Sigmoid colon (tissue), 4 donors: ENCODE measurements at regions not wholly inside any gene's neighbourhood (a gene's known extent, or its start where the extent isn't known, plus 50 kb on each side); places are given as distances from the start of the nearest gene placed in this dataset.

Experiments used
- CTCF ChIP-seq, 4 experiments: fragments of 450-650 bp in 3 of 4; fragments of 200-600 bp in 1 of 4; IDR thresholded peaks; one replicate each; pipeline ENCODE4 v1.5.1; 2016 to 2019; ENCODE audit warnings: antibody characterized with exemption in 4 of 4, mild to moderate bottlenecking in 3 of 4, moderate library complexity in 2 of 4
- EP300 ChIP-seq, 4 donors: sonication (generic); formaldehyde crosslinking; IDR thresholded peaks; one replicate each; pipeline ENCODE4 v1.6.1; 2017; ENCODE audit warnings: antibody characterized with exemption in 4 of 4
- POLR2AphosphoS5 ChIP-seq, 4 donors: sonication (generic); formaldehyde crosslinking; IDR thresholded peaks; one replicate each; pipeline ENCODE4 v1.6.1; 2017; ENCODE audit warnings: antibody characterized with exemption in 4 of 4

- TF ChIP-seq POLR2AphosphoS5 (IDR thresholded peaks at IDR 0.05) = no peak
- no peak for TF ChIP-seq CTCF (IDR thresholded peaks at IDR 0.05)
- no peak for TF ChIP-seq EP300 (IDR thresholded peaks at IDR 0.05)
Observed at GRCh38 chr16:6863135-6863534, 469.5 kb upstream of the RBFOX1 start.
